ENCODE measurements at regions not wholly inside any gene's neighbourhood (a gene's known extent, or its start where the extent isn't known, plus 50 kb on each side); places are given as distances from the start of the nearest gene placed in this dataset.

- Histone ChIP-seq H3K27ac (ENCODE audit: low read depth in 2 of 2, low read length in 2 of 2) (no peak overlapping the region), H3K4me3 (ENCODE audit: low read length in 2 of 2) (no peak overlapping the region), H3K9ac (ENCODE audit: low read depth in 1 of 2, low read length in 2 of 2) (no peak overlapping the region), H3K36me3 (ENCODE audit: control insufficient read depth in 2 of 2, insufficient read depth in 2 of 2, low read length in 2 of 2) (no peaks in the 10 kb centered on the region), H3K27me3 (ENCODE audit: control insufficient read depth in 2 of 2, insufficient read depth in 2 of 2, low read length in 2 of 2) (no peaks in the 10 kb centered on the region), H3K4me1 (ENCODE audit: control insufficient read depth in 2 of 2, insufficient read depth in 2 of 2, low read length in 2 of 2) (no peaks in the 10 kb centered on the region), H3K9me3 (ENCODE audit: control insufficient read depth in 2 of 2, low read length in 2 of 2) (no peaks in the 10 kb centered on the region)
These were observed 89.0 kb upstream of the ZNF507 start for GRCh38 chr19:32256341-32256975.

- Histone ChIP-seq H3K9me3 (ENCODE audit: control insufficient read depth in 2 of 2, low read length in 2 of 2) (no peaks in the 10 kb centered on the region), H3K36me3 (ENCODE audit: control insufficient read depth in 2 of 2, insufficient read depth in 2 of 2, low read length in 2 of 2) (no peaks in the 10 kb centered on the region), H3K27me3 (ENCODE audit: control insufficient read depth in 2 of 2, insufficient read depth in 2 of 2, low read length in 2 of 2) (no peaks in the 10 kb centered on the region), H3K9ac (ENCODE audit: low read depth in 1 of 2, low read length in 2 of 2) (no peak overlapping the region), H3K4me1 (ENCODE audit: control insufficient read depth in 2 of 2, insufficient read depth in 2 of 2, low read length in 2 of 2) (no peaks in the 10 kb centered on the region), H3K27ac (ENCODE audit: low read depth in 2 of 2, low read length in 2 of 2) (no peak overlapping the region), H3K4me3 (ENCODE audit: low read length in 2 of 2) (no peak overlapping the region)
These were observed 87.9 kb upstream of the ZNF507 start for GRCh38 chr19:32257326-32258073.

- no peak overlapping the region for H3K27ac ChIP-seq (ENCODE audit: low read depth in 2 of 2, low read length in 2 of 2)
- no peak overlapping the region for H3K9ac ChIP-seq (ENCODE audit: low read depth in 1 of 2, low read length in 2 of 2)
- H3K4me1 ChIP-seq (ENCODE audit: control insufficient read depth in 2 of 2, insufficient read depth in 2 of 2, low read length in 2 of 2): no peaks in the 10 kb centered on the region
- H3K36me3 ChIP-seq (ENCODE audit: control insufficient read depth in 2 of 2, insufficient read depth in 2 of 2, low read length in 2 of 2): no peaks in the 10 kb centered on the region
- no peaks in the 10 kb centered on the region for H3K9me3 ChIP-seq (ENCODE audit: control insufficient read depth in 2 of 2, low read length in 2 of 2)
- no peak overlapping the region for H3K4me3 ChIP-seq (ENCODE audit: low read length in 2 of 2)
- H3K27me3 ChIP-seq (ENCODE audit: control insufficient read depth in 2 of 2, insufficient read depth in 2 of 2, low read length in 2 of 2): no peaks in the 10 kb centered on the region
These were observed 87.2 kb upstream of the ZNF507 start for GRCh38 chr19:32258167-32258566.

GRCh38 chr19:32264568-32264967, 80.8 kb upstream of the ZNF507 start:
- no peak overlapping the region for H3K9ac ChIP-seq (ENCODE audit: low read depth in 1 of 2, low read length in 2 of 2)
- H3K36me3 ChIP-seq (ENCODE audit: control insufficient read depth in 2 of 2, insufficient read depth in 2 of 2, low read length in 2 of 2): no peaks in the 10 kb centered on the region
- H3K27me3 ChIP-seq (ENCODE audit: control insufficient read depth in 2 of 2, insufficient read depth in 2 of 2, low read length in 2 of 2): no peaks in the 10 kb centered on the region
- no peaks in the 10 kb centered on the region for H3K4me1 ChIP-seq (ENCODE audit: control insufficient read depth in 2 of 2, insufficient read depth in 2 of 2, low read length in 2 of 2)
- no peaks in the 10 kb centered on the region for H3K9me3 ChIP-seq (ENCODE audit: control insufficient read depth in 2 of 2, low read length in 2 of 2)
- H3K27ac ChIP-seq (ENCODE audit: low read depth in 2 of 2, low read length in 2 of 2): no peak overlapping the region
- H3K4me3 ChIP-seq (ENCODE audit: low read length in 2 of 2): no peak overlapping the region

- no peaks in the 10 kb centered on the region for H3K9me3 ChIP-seq (ENCODE audit: control insufficient read depth in 2 of 2, low read length in 2 of 2)
- H3K4me3 ChIP-seq (ENCODE audit: low read length in 2 of 2): no peak overlapping the region
- H3K9ac ChIP-seq (ENCODE audit: low read depth in 1 of 2, low read length in 2 of 2): no peak overlapping the region
- no peaks in the 10 kb centered on the region for H3K36me3 ChIP-seq (ENCODE audit: control insufficient read depth in 2 of 2, insufficient read depth in 2 of 2, low read length in 2 of 2)
- H3K4me1 ChIP-seq (ENCODE audit: control insufficient read depth in 2 of 2, insufficient read depth in 2 of 2, low read length in 2 of 2): no peaks in the 10 kb centered on the region
- H3K27me3 ChIP-seq (ENCODE audit: control insufficient read depth in 2 of 2, insufficient read depth in 2 of 2, low read length in 2 of 2): no peaks in the 10 kb centered on the region
- H3K27ac ChIP-seq (ENCODE audit: low read depth in 2 of 2, low read length in 2 of 2): no peak overlapping the region
These were observed 79.4 kb upstream of the ZNF507 start for GRCh38 chr19:32265995-32266394.

GRCh38 chr19:32266460-32266859, 79.0 kb upstream of the ZNF507 start:
- Histone ChIP-seq H3K27ac (ENCODE audit: low read depth in 2 of 2, low read length in 2 of 2) (no peak overlapping the region), H3K4me1 (ENCODE audit: control insufficient read depth in 2 of 2, insufficient read depth in 2 of 2, low read length in 2 of 2) (no peaks in the 10 kb centered on the region), H3K36me3 (ENCODE audit: control insufficient read depth in 2 of 2, insufficient read depth in 2 of 2, low read length in 2 of 2) (no peaks in the 10 kb centered on the region), H3K9me3 (ENCODE audit: control insufficient read depth in 2 of 2, low read length in 2 of 2) (no peaks in the 10 kb centered on the region), H3K9ac (ENCODE audit: low read depth in 1 of 2, low read length in 2 of 2) (no peak overlapping the region), H3K4me3 (ENCODE audit: low read length in 2 of 2) (no peak overlapping the region), H3K27me3 (ENCODE audit: control insufficient read depth in 2 of 2, insufficient read depth in 2 of 2, low read length in 2 of 2) (no peaks in the 10 kb centered on the region)

DNA sequence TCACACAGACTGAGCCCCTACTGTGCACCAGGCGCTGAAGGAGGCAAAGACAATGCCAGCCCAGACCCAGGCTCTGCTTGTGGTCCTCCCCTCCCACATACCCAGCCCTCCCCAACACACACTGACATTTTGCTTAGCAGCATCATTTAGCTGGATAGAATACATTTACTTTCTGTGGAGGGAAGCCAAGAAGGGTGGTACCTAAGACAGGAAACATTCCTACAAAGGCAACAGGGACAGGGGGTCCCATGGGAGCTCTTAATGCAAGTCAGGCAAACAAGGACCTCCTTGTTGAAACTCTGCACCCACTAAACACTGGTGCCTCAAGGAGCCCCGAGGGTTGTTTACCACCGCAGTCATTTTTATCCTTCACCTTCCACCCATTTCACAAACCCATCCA, 77.0 kb upstream of the ZNF507 start:
- no peaks in the 10 kb centered on the region for H3K36me3 ChIP-seq (ENCODE audit: control insufficient read depth in 2 of 2, insufficient read depth in 2 of 2, low read length in 2 of 2)
- peaks cover 0 to 3% of the 10 kb centered on the region in 2 donors for H3K27me3 ChIP-seq (ENCODE audit: control insufficient read depth in 2 of 2, insufficient read depth in 2 of 2, low read length in 2 of 2)
- no peak overlapping the region for H3K4me3 ChIP-seq (ENCODE audit: low read length in 2 of 2)
- no peaks in the 10 kb centered on the region for H3K9me3 ChIP-seq (ENCODE audit: control insufficient read depth in 2 of 2, low read length in 2 of 2)
- no peak overlapping the region for H3K27ac ChIP-seq (ENCODE audit: low read depth in 2 of 2, low read length in 2 of 2)
- no peaks in the 10 kb centered on the region for H3K4me1 ChIP-seq (ENCODE audit: control insufficient read depth in 2 of 2, insufficient read depth in 2 of 2, low read length in 2 of 2)
- no peak overlapping the region for H3K9ac ChIP-seq (ENCODE audit: low read depth in 1 of 2, low read length in 2 of 2)

- no peak overlapping the region for H3K4me3 ChIP-seq (ENCODE audit: low read length in 2 of 2)
- no peaks in the 10 kb centered on the region for H3K36me3 ChIP-seq (ENCODE audit: control insufficient read depth in 2 of 2, insufficient read depth in 2 of 2, low read length in 2 of 2)
These were observed 75.6 kb upstream of the ZNF507 start for GRCh38 chr19:32269831-32270230.

DNA sequence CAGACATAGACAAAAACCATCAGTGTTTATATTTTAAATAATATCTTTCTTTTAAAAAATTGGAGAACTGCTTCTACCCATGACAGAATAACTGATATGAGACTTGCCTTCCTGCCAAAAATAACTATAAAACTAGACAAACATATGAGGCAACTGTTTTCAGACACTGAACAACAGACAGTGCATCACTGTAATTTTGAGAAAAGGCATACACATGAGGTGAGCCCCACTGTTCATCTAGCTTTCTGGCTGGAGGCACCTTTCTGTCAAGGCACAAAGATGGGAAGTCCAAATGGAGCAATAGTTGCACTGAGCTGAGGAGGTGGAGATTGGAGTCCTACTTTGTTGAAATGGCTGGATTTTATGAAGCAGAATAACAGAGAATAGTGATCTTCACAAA, 71.9 kb upstream of the ZNF507 start:
- H3K27me3 ChIP-seq (ENCODE audit: control insufficient read depth in 2 of 2, insufficient read depth in 2 of 2, low read length in 2 of 2): peaks cover 0 to 3% of the 10 kb centered on the region in 2 donors
- H3K36me3 ChIP-seq (ENCODE audit: control insufficient read depth in 2 of 2, insufficient read depth in 2 of 2, low read length in 2 of 2): no peaks in the 10 kb centered on the region
- no peaks in the 10 kb centered on the region for H3K9me3 ChIP-seq (ENCODE audit: control insufficient read depth in 2 of 2, low read length in 2 of 2)

More at GRCh38 chr19:32269831-32270230, 75.6 kb upstream of the ZNF507 start:
- Histone ChIP-seq H3K9ac (ENCODE audit: low read depth in 1 of 2, low read length in 2 of 2) (no peak overlapping the region), H3K27ac (ENCODE audit: low read depth in 2 of 2, low read length in 2 of 2) (no peak overlapping the region), H3K9me3 (ENCODE audit: control insufficient read depth in 2 of 2, low read length in 2 of 2) (no peaks in the 10 kb centered on the region), H3K27me3 (ENCODE audit: control insufficient read depth in 2 of 2, insufficient read depth in 2 of 2, low read length in 2 of 2) (peaks cover 0 to 3% of the 10 kb centered on the region in 2 donors), H3K4me1 (ENCODE audit: control insufficient read depth in 2 of 2, insufficient read depth in 2 of 2, low read length in 2 of 2) (no peaks in the 10 kb centered on the region)

DNA sequence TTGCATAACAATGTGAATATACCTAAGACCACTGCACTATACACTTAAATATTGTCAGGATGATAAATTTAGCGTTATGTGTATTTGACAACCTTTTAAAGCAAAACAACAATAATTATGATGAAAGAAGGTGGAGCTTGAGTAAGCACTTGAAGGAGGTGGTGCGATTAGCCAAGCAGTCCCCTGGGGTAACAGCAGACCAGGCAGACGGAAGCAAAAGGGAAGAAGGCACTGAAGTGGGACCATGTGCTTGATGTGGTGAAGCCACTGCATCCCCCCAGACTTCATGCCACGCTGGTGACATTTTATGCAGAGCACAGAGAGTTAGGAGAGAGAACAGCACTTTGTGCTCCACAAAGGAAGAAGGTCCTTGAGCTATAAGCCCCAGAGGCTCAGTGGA, 58.3 kb upstream of the ZNF507 start:
- Histone ChIP-seq H3K27me3 (ENCODE audit: control insufficient read depth in 2 of 2, insufficient read depth in 2 of 2, low read length in 2 of 2) (peaks cover 0 to 8% of the 10 kb centered on the region in 2 donors), H3K4me3 (ENCODE audit: low read length in 2 of 2) (no peak overlapping the region), H3K9ac (ENCODE audit: low read depth in 1 of 2, low read length in 2 of 2) (no peak overlapping the region), H3K27ac (ENCODE audit: low read depth in 2 of 2, low read length in 2 of 2) (no peak overlapping the region), H3K9me3 (ENCODE audit: control insufficient read depth in 2 of 2, low read length in 2 of 2) (no peaks in the 10 kb centered on the region), H3K4me1 (ENCODE audit: control insufficient read depth in 2 of 2, insufficient read depth in 2 of 2, low read length in 2 of 2) (peaks cover 0 to 3% of the 10 kb centered on the region in 2 donors), H3K36me3 (ENCODE audit: control insufficient read depth in 2 of 2, insufficient read depth in 2 of 2, low read length in 2 of 2) (no peaks in the 10 kb centered on the region)

More for the DNA sequence above, 71.9 kb upstream of the ZNF507 start:
- no peaks in the 10 kb centered on the region for H3K4me1 ChIP-seq (ENCODE audit: control insufficient read depth in 2 of 2, insufficient read depth in 2 of 2, low read length in 2 of 2)
- no peak overlapping the region for H3K27ac ChIP-seq (ENCODE audit: low read depth in 2 of 2, low read length in 2 of 2)
- H3K9ac ChIP-seq (ENCODE audit: low read depth in 1 of 2, low read length in 2 of 2): no peak overlapping the region
- no peak overlapping the region for H3K4me3 ChIP-seq (ENCODE audit: low read length in 2 of 2)
